ENCODE measurements at regions not wholly inside any gene's neighbourhood (a gene's known extent, or its start where the extent isn't known, plus 50 kb on each side); places are given as distances from the start of the nearest gene placed in this dataset.

- TF ChIP-seq TAF1 (IDR thresholded peaks at IDR 0.05; ENCODE audit: borderline replicate concordance, insufficient read depth, low read length) = no peak
- TF ChIP-seq FOXP2 (optimal IDR thresholded peaks at IDR 0.05; ENCODE audit: borderline replicate concordance, extremely low read depth, extremely low read length, insufficient read depth) = no peak
These were observed 326.4 kb downstream of the SOX9 start for GRCh38 chr17:72447251-72447640.

- TF ChIP-seq TAF1 (IDR thresholded peaks at IDR 0.05; ENCODE audit: borderline replicate concordance, insufficient read depth, low read length) (no peak), FOXP2 (optimal IDR thresholded peaks at IDR 0.05; ENCODE audit: borderline replicate concordance, extremely low read depth, extremely low read length, insufficient read depth) (no peak), SIN3A (IDR thresholded peaks at IDR 0.05; ENCODE audit: borderline replicate concordance, insufficient read depth, low read length) (no peak), POLR2AphosphoS5 (IDR thresholded peaks at IDR 0.05; ENCODE audit: low read depth, low read length) (no peak), REST (IDR thresholded peaks at IDR 0.05; ENCODE audit: insufficient read depth in 1 of 2, low read depth in 2 of 2, low read length in 2 of 2) (no peak)
These were observed 327.2 kb downstream of the SOX9 start for GRCh38 chr17:72448019-72448418.

GRCh38 chr17:72452286-72453173 lies 331.7 kb downstream of the SOX9 start:
- TF ChIP-seq TAF1 (IDR thresholded peaks at IDR 0.05; ENCODE audit: borderline replicate concordance, insufficient read depth, low read length) = no peak
- TF ChIP-seq FOXP2 (optimal IDR thresholded peaks at IDR 0.05; ENCODE audit: borderline replicate concordance, extremely low read depth, extremely low read length, insufficient read depth) = no peak
- no peak for TF ChIP-seq REST (IDR thresholded peaks at IDR 0.05; ENCODE audit: insufficient read depth in 1 of 2, low read depth in 2 of 2, low read length in 2 of 2)
- no peak for TF ChIP-seq POLR2AphosphoS5 (IDR thresholded peaks at IDR 0.05; ENCODE audit: low read depth, low read length)
- TF ChIP-seq SIN3A (IDR thresholded peaks at IDR 0.05; ENCODE audit: borderline replicate concordance, insufficient read depth, low read length) = no peak

- no peak for TF ChIP-seq FOXP2 (optimal IDR thresholded peaks at IDR 0.05; ENCODE audit: borderline replicate concordance, extremely low read depth, extremely low read length, insufficient read depth)
- TF ChIP-seq SIN3A (IDR thresholded peaks at IDR 0.05; ENCODE audit: borderline replicate concordance, insufficient read depth, low read length) = no peak
- TF ChIP-seq TAF1 (IDR thresholded peaks at IDR 0.05; ENCODE audit: borderline replicate concordance, insufficient read depth, low read length) = no peak
- no peak for TF ChIP-seq REST (IDR thresholded peaks at IDR 0.05; ENCODE audit: insufficient read depth in 1 of 2, low read depth in 2 of 2, low read length in 2 of 2)
- TF ChIP-seq POLR2AphosphoS5 (IDR thresholded peaks at IDR 0.05; ENCODE audit: low read depth, low read length) = no peak
These were observed 333.5 kb downstream of the SOX9 start for GRCh38 chr17:72454342-72454741.

GRCh38 chr17:72455562-72455961 lies 334.7 kb downstream of the SOX9 start:
- no peak for TF ChIP-seq FOXP2 (optimal IDR thresholded peaks at IDR 0.05; ENCODE audit: borderline replicate concordance, extremely low read depth, extremely low read length, insufficient read depth)
- TF ChIP-seq SIN3A (IDR thresholded peaks at IDR 0.05; ENCODE audit: borderline replicate concordance, insufficient read depth, low read length) = no peak
- TF ChIP-seq REST (IDR thresholded peaks at IDR 0.05; ENCODE audit: insufficient read depth in 1 of 2, low read depth in 2 of 2, low read length in 2 of 2) = no peak
- no peak for TF ChIP-seq POLR2AphosphoS5 (IDR thresholded peaks at IDR 0.05; ENCODE audit: low read depth, low read length)
- no peak for TF ChIP-seq TAF1 (IDR thresholded peaks at IDR 0.05; ENCODE audit: borderline replicate concordance, insufficient read depth, low read length)

Data from PFSK-1 (cell line).